K562 (cell line): ENCODE measurements at regions not wholly inside any gene's neighbourhood (a gene's known extent, or its start where the extent isn't known, plus 50 kb on each side); places are given as distances from the start of the nearest gene placed in this dataset.

ENCODE experiments used
- ATAC-seq: fragments of 200-7000 bp; cut with Tn5 transposase; 3 replicates; pipeline ENCODE4 v1.9.1; 2020; ENCODE audit warnings: moderate library complexity
- BruUV-seq: library from RNA; stranded (reverse); fragments of 400-500 nt; replicated peaks from 2 replicates; lab custom pipeline; 2021; lab: Mats Ljungman, UMichigan
- CTCF ChIA-PET: fragments of 300-600 bp; formaldehyde crosslinking; extraction: SDS; loops from one replicate; lab custom pipeline; 2021; ENCODE audit warnings: low intra/inter-chr PET ratio; lab: Yijun Ruan, JAX
- POLR2A ChIA-PET: fragments of 300-600, 350-650 bp; sonication (Branson Sonifier 250); formaldehyde crosslinking; extraction: SDS; loops from one replicate; lab custom pipeline; 2021; ENCODE audit warnings: antibody characterized with exemption, inconsistent platforms; lab: Yijun Ruan, JAX
- DNase-seq, 4 experiments: peaks; one replicate each; pipeline versions ENCODE4 v3.0.0 to v3.0.0-alpha.2; 2011 to 2018; ENCODE audit warnings: low spot score in 3 of 4, mixed read lengths in 3 of 4; ENCODE audit errors: extremely low read depth in 1 of 4
- FAIRE-seq: peaks from 2 replicates; lab custom pipeline; 2011; peaks lifted over from hg19 to GRCh38; lab: Jason Lieb, UNC
- H2AFZ ChIP-seq: 2 replicates; pipeline ENCODE4 v1.6.0; 2011; ENCODE audit warnings: low read depth, low read length, control low read depth, inconsistent platforms
- H3K27ac ChIP-seq: fragments of 200-600 bp; 3 replicates; pipeline ENCODE4 v1.8.0; 2011; ENCODE audit warnings: low read depth, mild to moderate bottlenecking, control low read depth, inconsistent platforms, low read length, moderate library complexity, mixed read lengths; ENCODE audit errors: extremely low read depth
- H3K27me3 ChIP-seq, 2 experiments: fragments of 300-600 bp in 1 of 2; 2 replicates in 1 of 2; 3 replicates in 1 of 2; pipeline versions ENCODE4 v1.6.0 to v1.8.0; 2011; ENCODE audit warnings: inconsistent platforms in 2 of 2, low read length in 2 of 2, mild to moderate bottlenecking in 1 of 2, mixed read lengths in 1 of 2, moderate library complexity in 1 of 2; ENCODE audit not compliant: control insufficient read depth in 2 of 2, insufficient read depth in 2 of 2
- H3K36me3 ChIP-seq: fragments of 300-600 bp; 3 replicates; pipeline ENCODE4 v1.8.0; 2011; ENCODE audit warnings: mild to moderate bottlenecking, low read length, inconsistent platforms; ENCODE audit not compliant: control insufficient read depth, insufficient read depth
- H3K4me1 ChIP-seq, 2 experiments: fragments of 200-600 bp in 1 of 2; replicated peaks in 1 of 2; 2 replicates in 1 of 2; 3 replicates in 1 of 2; pipeline versions ENCODE4 v1.5.1 to v1.8.0; 2011; ENCODE audit warnings: inconsistent platforms in 2 of 2, low read length in 2 of 2, mild to moderate bottlenecking in 1 of 2, mixed read lengths in 1 of 2, moderate library complexity in 1 of 2; ENCODE audit not compliant: control insufficient read depth in 2 of 2, insufficient read depth in 2 of 2
- H3K4me2 ChIP-seq: 2 replicates; pipeline ENCODE4 v1.6.1; 2011; ENCODE audit warnings: low read length, control low read depth, inconsistent platforms, mixed read lengths; ENCODE audit not compliant: insufficient read depth
- H3K4me3 ChIP-seq: fragments of 200-600 bp; sonication (generic), shearing (Covaris generic); 2 replicates; pipeline ENCODE4 v1.5.1; 2016; ENCODE audit warnings: control low read depth, inconsistent platforms
- H3K79me2 ChIP-seq: fragments of 200-600 bp; 3 replicates; pipeline ENCODE4 v1.8.0; 2011; ENCODE audit warnings: low read length, inconsistent platforms; ENCODE audit not compliant: control insufficient read depth, insufficient read depth
- H3K9ac ChIP-seq, 2 experiments: 2 replicates each; pipeline versions ENCODE4 v1.6.0 to v1.6.1; 2011; ENCODE audit warnings: low read depth in 2 of 2, low read length in 2 of 2, control low read depth in 1 of 2, inconsistent platforms in 1 of 2, mild to moderate bottlenecking in 1 of 2, mixed read lengths in 1 of 2; ENCODE audit not compliant: insufficient read depth in 1 of 2
- H3K9me1 ChIP-seq: one replicate; pipeline ENCODE4 v1.6.0; 2011; ENCODE audit warnings: inconsistent platforms, mild to moderate bottlenecking, low read length, moderate library complexity; ENCODE audit not compliant: control insufficient read depth, insufficient read depth
- H3K9me3 ChIP-seq: replicated peaks from 2 replicates; pipeline ENCODE4 v1.5.1; 2011; ENCODE audit warnings: low read depth, low read length, inconsistent platforms; ENCODE audit not compliant: control insufficient read depth, insufficient read depth
- H4K20me1 ChIP-seq: replicated peaks from 2 replicates; pipeline ENCODE4 v1.6.1; 2011; ENCODE audit warnings: low read length, inconsistent platforms, mixed read lengths; ENCODE audit not compliant: control insufficient read depth, insufficient read depth
- CREB1 ChIP-seq, 2 experiments: sonication (generic) in 1 of 2; formaldehyde crosslinking in 1 of 2; IDR thresholded peaks; 2 replicates each; pipeline versions ENCODE4 v1.6.1 to v1.8.0; 2012 to 2022; ENCODE audit warnings: inconsistent platforms in 1 of 2, mild to moderate bottlenecking in 1 of 2, missing genetic modification reagents in 1 of 2, moderate library complexity in 1 of 2
- HEY1 ChIP-seq: fragments of 250-450 bp; sonication (Bioruptor Pico); IDR thresholded peaks from 2 replicates; pipeline ENCODE4 v1.5.0; 2020; ENCODE audit warnings: mild to moderate bottlenecking, moderate library complexity, borderline replicate concordance
- KLF13 ChIP-seq: fragments of 450-650 bp; IDR thresholded peaks from 2 replicates; pipeline ENCODE4 v1.6.1; 2016; ENCODE audit warnings: missing genetic modification characterization, low read depth, mild to moderate bottlenecking, missing compliant biosample characterization, moderate library complexity, borderline replicate concordance
- SNIP1 ChIP-seq: fragments of 450-650 bp; IDR thresholded peaks from 2 replicates; pipeline ENCODE4 v1.7.1; 2017; ENCODE audit warnings: low read depth, mild to moderate bottlenecking
- TBP ChIP-seq: optimal IDR thresholded peaks from 2 replicates; pipeline ENCODE3; 2011; ENCODE audit warnings: low read depth, low read length, improper control_type of control experiment
- ZFP30 ChIP-seq: fragments of 250-450 bp; sonication (Bioruptor Pico); IDR thresholded peaks from 2 replicates; pipeline ENCODE4 v1.8.0; 2022; ENCODE audit warnings: moderate library complexity, mild to moderate bottlenecking, inconsistent platforms, borderline replicate concordance
- WGBS: fragments of 100-300 bp; shearing (Covaris generic); methylation state at CpG from one replicate; pipeline ENCODE4 v1.1.6; 2016; ENCODE audit warnings: low coverage, mixed read lengths; ENCODE audit not compliant: insufficient coverage; ENCODE audit errors: missing lambda C conversion rate; 5-methylcytosine and 5-hydroxymethylcytosine counted together
- in situ Hi-C: fragments of 300-500 bp; cut with MboI; formaldehyde crosslinking; loops from 4 replicates; pipeline ENCODE4 v1.15.0; 2018; ENCODE audit warnings: inconsistent platforms, mixed read lengths
- intact Hi-C: fragments of 100-400 bp; cut with micrococcal nuclease; formaldehyde crosslinking; loops from 2 replicates; pipeline ENCODE4 v1.14.2; 2022
- TF ChIP-seq, protein P1 (sequence below): sonication (generic); formaldehyde crosslinking; IDR thresholded peaks from 2 replicates; pipeline ENCODE4 v1.8.0; 2022; ENCODE audit warnings: mild to moderate bottlenecking, missing genetic modification reagents, borderline replicate concordance
- TF ChIP-seq, protein P2 (sequence below), 2 experiments: IDR thresholded peaks; 2 replicates each; pipeline ENCODE4 v1.6.1; 2011; ENCODE audit warnings: borderline replicate concordance in 1 of 2, control low read depth in 1 of 2, low read depth in 1 of 2, low read length in 1 of 2, mild to moderate bottlenecking in 1 of 2, mixed read lengths in 1 of 2, moderate library complexity in 1 of 2; ENCODE audit not compliant: insufficient read depth in 1 of 2, insufficient read length in 1 of 2, poor library complexity in 1 of 2, severe bottlenecking in 1 of 2; ENCODE audit errors: extremely low read depth in 1 of 2

DNA sequence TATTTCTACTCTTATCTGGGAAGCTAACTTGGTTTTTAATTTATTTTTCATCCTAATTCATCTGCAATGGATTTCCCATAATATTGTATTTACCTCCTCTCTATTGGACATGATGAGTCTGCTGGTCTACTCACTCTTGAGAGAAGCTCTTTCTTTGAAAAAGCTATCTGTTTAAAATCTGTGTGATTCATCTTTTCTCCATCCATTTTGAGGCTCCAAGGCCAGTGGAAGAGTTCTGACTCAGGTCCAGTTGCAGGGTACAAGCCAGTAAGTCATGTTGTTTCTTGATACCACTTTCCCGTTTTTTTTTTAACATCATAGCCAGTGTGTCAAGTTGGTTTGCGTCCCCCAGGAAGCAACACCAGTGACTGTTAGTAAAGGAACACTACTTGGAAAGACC is 160.3 kb upstream of the BMP4 start:
- no TSS peak for BruUV-seq
- CTCF ChIA-PET: no interaction called here
- no peak for FAIRE-seq
- TF ChIP-seq KLF13 (tag): no peak
- no peak for TF ChIP-seq SNIP1
- TF ChIP-seq HEY1: no peak
- no peak for TF ChIP-seq ZFP30 (CRISPR knock-in tag)
- TF ChIP-seq, protein P1, sequence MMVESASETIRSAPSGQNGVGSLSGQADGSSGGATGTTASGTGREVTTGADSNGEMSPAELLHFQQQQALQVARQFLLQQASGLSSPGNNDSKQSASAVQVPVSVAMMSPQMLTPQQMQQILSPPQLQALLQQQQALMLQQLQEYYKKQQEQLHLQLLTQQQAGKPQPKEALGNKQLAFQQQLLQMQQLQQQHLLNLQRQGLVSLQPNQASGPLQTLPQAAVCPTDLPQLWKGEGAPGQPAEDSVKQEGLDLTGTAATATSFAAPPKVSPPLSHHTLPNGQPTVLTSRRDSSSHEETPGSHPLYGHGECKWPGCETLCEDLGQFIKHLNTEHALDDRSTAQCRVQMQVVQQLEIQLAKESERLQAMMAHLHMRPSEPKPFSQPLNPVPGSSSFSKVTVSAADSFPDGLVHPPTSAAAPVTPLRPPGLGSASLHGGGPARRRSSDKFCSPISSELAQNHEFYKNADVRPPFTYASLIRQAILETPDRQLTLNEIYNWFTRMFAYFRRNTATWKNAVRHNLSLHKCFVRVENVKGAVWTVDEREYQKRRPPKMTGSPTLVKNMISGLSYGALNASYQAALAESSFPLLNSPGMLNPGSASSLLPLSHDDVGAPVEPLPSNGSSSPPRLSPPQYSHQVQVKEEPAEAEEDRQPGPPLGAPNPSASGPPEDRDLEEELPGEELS (CRISPR knock-in tag): no peak
- TF ChIP-seq CREB1 (IDR thresholded peaks at IDR 0.05): no peak
- no peak for TF ChIP-seq CREB1 (CRISPR knock-in tag; IDR thresholded peaks at IDR 0.05)
- no peak for TF ChIP-seq TBP
- TF ChIP-seq, protein P2, sequence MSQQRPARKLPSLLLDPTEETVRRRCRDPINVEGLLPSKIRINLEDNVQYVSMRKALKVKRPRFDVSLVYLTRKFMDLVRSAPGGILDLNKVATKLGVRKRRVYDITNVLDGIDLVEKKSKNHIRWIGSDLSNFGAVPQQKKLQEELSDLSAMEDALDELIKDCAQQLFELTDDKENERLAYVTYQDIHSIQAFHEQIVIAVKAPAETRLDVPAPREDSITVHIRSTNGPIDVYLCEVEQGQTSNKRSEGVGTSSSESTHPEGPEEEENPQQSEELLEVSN (IDR thresholded peaks at IDR 0.05; ENCODE audit: borderline replicate concordance in 1 of 2, extremely low read depth in 1 of 2, insufficient read depth in 1 of 2, insufficient read length in 1 of 2, low read depth in 1 of 2, low read length in 1 of 2, poor library complexity in 1 of 2, severe bottlenecking in 1 of 2): no peak

More for the DNA sequence above, 160.3 kb upstream of the BMP4 start:
- H2AFZ ChIP-seq: no peak overlapping the region
- DNase-seq (no peak), ATAC-seq (no peak)
- no peaks in the 10 kb centered on the region for H4K20me1 ChIP-seq
- POLR2A ChIA-PET: no interaction called here
- H3K36me3 ChIP-seq: no peaks in the 10 kb centered on the region
- H3K9ac ChIP-seq: no peak overlapping the region
- H3K4me3 ChIP-seq: no peak overlapping the region
- no peak overlapping the region for H3K4me2 ChIP-seq
- no peaks in the 10 kb centered on the region for H3K27me3 ChIP-seq
- intact Hi-C loops (no loop called here), in situ Hi-C loops (no loop called here)
- no peak overlapping the region for H3K27ac ChIP-seq
- WGBS: 0% methylated on average over 2 of the region's 2 CpGs
- no peaks in the 10 kb centered on the region for H3K79me2 ChIP-seq
- no peaks in the 10 kb centered on the region for H3K4me1 ChIP-seq
- H3K9me1 ChIP-seq: no peaks in the 10 kb centered on the region
- H3K9me3 ChIP-seq: no peaks in the 10 kb centered on the region
